Effector memory CD8-positive, alpha-beta T cell (primary cell): ENCODE measurements at regions not wholly inside any gene's neighbourhood (a gene's known extent, or its start where the extent isn't known, plus 50 kb on each side); places are given as distances from the start of the nearest gene placed in this dataset.
"Not testable (repeated sequence)": the region's sequence is repeated elsewhere in the genome, so short reads cannot be mapped to it uniquely, and the experiment has no call there.

Experiments used
- ATAC-seq: fragments of 150-1000 bp; cut with Tn5 transposase; replicated peaks from 2 replicates; pipeline ENCODE4 v1.10.0; 2021; ENCODE audit warnings: mild to moderate bottlenecking, moderate library complexity
- DNase-seq, 3 experiments: peaks; one replicate each; pipeline ENCODE4 v3.0.0; 2021
- H3K27ac Mint-ChIP-seq, 2 donors: one replicate each; pipeline ENCODE4 v1.8.0; 2022; ENCODE audit warnings: mild to moderate bottlenecking in 2 of 2, mixed read lengths in 2 of 2, moderate library complexity in 2 of 2
- H3K27me3 Mint-ChIP-seq, 2 donors: one replicate each; pipeline ENCODE4 v1.8.0; 2022; ENCODE audit warnings: mixed read lengths in 2 of 2
- H3K36me3 Mint-ChIP-seq: one replicate; pipeline ENCODE4 v1.8.0; 2022; ENCODE audit warnings: mild to moderate bottlenecking, moderate library complexity, mixed read lengths; ENCODE audit not compliant: insufficient read depth
- H3K4me1 Mint-ChIP-seq, 2 donors: one replicate each; pipeline ENCODE4 v1.8.0; 2022; ENCODE audit warnings: low read depth in 2 of 2, mixed read lengths in 2 of 2
- H3K4me3 Mint-ChIP-seq, 2 donors: one replicate each; pipeline ENCODE4 v1.8.0; 2022; ENCODE audit warnings: mild to moderate bottlenecking in 2 of 2, mixed read lengths in 2 of 2, moderate library complexity in 2 of 2
- H3K9me3 Mint-ChIP-seq, 2 donors: one replicate each; pipeline ENCODE4 v1.8.0; 2022; ENCODE audit warnings: mixed read lengths in 2 of 2

DNA sequence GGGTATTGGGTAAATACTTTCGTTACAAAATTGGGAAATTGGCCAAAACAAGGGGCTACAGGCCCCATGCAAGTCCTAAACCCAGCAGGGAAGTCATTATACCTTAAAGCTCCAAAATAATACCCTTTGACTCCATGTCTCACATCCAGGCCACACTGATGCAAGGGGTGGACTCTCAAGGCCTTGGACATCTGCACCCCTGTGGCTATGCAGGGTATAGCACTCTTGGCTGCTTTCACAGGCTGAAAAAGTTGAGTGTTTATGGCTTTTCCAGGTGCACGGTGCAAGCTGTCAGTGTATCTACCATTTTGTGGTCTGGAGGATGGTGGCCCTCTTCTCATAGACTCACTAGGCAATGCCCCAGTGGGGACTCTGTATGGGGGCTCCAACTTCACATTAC lies 326.5 kb downstream of the TEX13C start:
- Mint-ChIP-seq H3K4me3 (no peak overlapping the region), H3K27ac (no peak overlapping the region), H3K27me3 (no peaks in the 10 kb centered on the region), H3K9me3 (no peaks in the 10 kb centered on the region), H3K36me3 (no peaks in the 10 kb centered on the region), H3K4me1 (no peaks in the 10 kb centered on the region)
- no peak for ATAC-seq
- no peak for DNase-seq

DNA sequence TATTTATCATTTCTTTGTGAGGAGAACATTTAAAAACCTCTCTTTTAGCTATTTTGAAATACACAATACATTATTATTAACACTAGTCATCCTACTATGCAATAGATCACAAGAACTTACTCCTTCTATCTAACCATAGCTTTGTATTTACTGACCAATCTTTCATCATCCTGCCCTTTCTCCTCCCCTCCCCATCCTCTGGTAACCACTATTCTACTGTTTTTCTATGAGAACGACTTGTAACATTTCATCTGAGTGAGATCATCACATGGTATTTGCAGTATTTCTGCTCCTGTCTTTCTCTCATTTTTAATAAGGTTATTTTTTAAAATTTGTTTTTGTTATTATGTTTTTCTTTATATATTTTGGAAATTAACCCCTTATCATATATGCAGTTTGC lies 331.8 kb downstream of the TEX13C start:
- no peak for DNase-seq
- Mint-ChIP-seq H3K36me3 (no peaks in the 10 kb centered on the region), H3K27ac (no peak overlapping the region), H3K9me3 (no peaks in the 10 kb centered on the region), H3K4me3 (no peak overlapping the region), H3K4me1 (no peaks in the 10 kb centered on the region), H3K27me3 (no peaks in the 10 kb centered on the region)
- no peak for ATAC-seq

DNA sequence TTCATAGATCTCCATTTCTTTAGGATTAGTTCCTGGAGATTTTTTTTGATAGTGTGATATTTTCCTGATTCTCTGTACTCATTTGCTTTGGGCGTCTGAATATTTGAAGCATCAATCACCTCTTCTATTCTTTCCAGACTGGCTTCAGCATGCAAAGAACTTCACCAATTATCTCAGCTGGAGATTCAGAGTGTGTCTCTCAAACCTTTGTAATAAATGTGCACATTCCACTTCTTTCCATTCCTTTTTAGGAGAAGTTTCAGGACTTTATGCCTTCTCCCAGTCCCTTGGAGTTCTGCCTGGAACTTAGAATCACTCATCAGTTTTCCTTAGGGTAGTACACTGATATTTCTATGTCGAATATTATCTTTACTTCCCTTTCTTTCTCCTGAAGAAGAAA lies 334.8 kb downstream of the TEX13C start:
- Mint-ChIP-seq H3K27me3 (no peaks in the 10 kb centered on the region), H3K4me3 (no peak overlapping the region), H3K36me3 (no peaks in the 10 kb centered on the region), H3K27ac (no peak overlapping the region), H3K4me1 (no peaks in the 10 kb centered on the region), H3K9me3 (no peaks in the 10 kb centered on the region)
- ATAC-seq: no peak
- no peak for DNase-seq

DNA sequence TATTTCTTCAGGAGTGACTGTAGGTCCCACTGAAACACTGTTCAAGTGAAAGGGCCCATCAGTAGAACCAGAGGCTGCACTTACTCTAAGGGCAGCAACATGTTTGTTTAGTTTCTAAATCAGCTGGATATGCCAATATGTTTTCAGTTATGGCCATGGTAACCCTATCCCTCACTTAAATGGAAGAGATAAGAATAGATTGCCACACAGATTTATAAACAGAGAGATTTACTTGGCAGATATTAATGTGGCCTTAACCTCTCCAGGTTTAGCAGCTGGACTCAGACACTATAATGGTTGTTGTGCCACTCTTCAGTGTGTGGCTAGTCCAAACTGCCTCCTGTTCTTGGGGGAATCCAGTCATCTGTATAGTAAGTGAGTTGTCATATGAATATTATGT lies 354.1 kb downstream of the TEX13C start:
- peaks cover 0 to 8% of the 10 kb centered on the region in 2 donors for H3K9me3 Mint-ChIP-seq
- no peak overlapping the region for H3K27ac Mint-ChIP-seq
- no peak for ATAC-seq
- DNase-seq: no peak
- H3K4me1 Mint-ChIP-seq: no peaks in the 10 kb centered on the region
- H3K4me3 Mint-ChIP-seq: no peak overlapping the region
- H3K27me3 Mint-ChIP-seq: no peaks in the 10 kb centered on the region
- H3K36me3 Mint-ChIP-seq: no peaks in the 10 kb centered on the region

DNA sequence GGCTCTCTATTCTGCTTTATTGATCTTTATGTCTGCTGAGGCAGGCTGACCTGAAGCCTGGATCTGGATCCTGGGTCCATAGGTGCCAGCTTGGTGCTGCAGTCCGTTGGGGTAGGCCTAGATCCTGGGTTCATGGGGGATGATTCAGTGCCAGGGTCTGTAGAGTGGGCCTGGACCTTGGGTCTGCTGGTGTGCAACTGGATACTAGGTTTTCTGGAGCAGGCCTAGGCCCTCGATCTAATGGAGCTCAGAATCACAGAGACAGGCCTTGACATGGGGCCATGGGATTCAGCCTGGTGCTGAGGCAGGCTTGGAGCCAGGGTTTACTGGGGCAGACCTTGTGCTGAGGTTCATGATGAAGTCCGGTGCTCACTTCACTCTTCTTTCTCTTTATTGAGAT lies 358.6 kb downstream of the TEX13C start:
- DNase-seq (no peak), ATAC-seq (no peak)
- Mint-ChIP-seq H3K9me3 (peaks cover 0 to 8% of the 10 kb centered on the region in 2 donors), H3K36me3 (no peaks in the 10 kb centered on the region), H3K27me3 (no peaks in the 10 kb centered on the region), H3K27ac (no peak overlapping the region), H3K4me1 (no peaks in the 10 kb centered on the region), H3K4me3 (no peak overlapping the region)

DNA sequence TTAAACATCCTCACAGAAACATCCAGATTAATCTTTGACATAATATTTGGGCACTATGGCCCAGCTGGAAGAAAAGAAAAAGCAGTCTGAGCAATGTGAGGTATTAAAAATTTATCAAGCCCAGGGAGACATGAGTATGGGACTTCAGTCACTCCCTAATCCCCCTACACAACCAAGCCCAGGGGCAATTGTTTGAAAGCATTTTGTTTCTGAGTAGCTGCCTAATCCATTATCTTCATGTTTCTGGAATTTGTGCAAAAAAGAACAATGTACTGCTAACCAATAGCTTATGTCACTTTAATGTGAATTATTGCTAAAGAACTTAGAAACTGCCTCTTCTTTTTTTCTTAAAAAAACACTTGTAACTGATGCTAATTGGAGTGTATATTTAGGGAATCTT lies 360.7 kb downstream of the TEX13C start:
- ATAC-seq (no peak), DNase-seq (no peak)
- no peaks in the 10 kb centered on the region for H3K4me1 Mint-ChIP-seq
- H3K4me3 Mint-ChIP-seq: no peak overlapping the region
- peaks cover 0 to 8% of the 10 kb centered on the region in 2 donors for H3K9me3 Mint-ChIP-seq
- H3K27me3 Mint-ChIP-seq: no peaks in the 10 kb centered on the region
- H3K36me3 Mint-ChIP-seq: no peaks in the 10 kb centered on the region
- H3K27ac Mint-ChIP-seq: no peak overlapping the region

DNA sequence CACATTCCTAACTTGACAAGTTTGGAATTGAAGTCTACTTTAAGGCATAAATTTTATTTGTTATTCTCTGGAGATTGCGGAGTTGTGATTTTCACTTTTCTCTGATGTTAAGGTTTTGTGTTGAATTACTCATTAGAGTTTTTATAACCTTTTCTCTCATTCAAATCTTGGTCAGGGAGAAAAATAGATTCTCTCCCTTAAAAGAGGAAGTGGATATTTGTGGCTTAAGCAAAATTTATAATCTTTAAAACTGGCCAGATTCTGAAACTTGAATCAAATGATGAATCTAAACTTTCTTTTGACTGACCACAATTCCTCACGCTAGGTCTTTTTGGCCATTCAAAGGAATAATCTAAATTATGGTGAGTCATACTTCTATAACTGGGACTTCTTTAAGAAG lies 361.4 kb downstream of the TEX13C start:
- DNase-seq: no peak
- Mint-ChIP-seq H3K27ac (no peak overlapping the region), H3K4me1 (no peaks in the 10 kb centered on the region), H3K9me3 (peaks cover 0 to 8% of the 10 kb centered on the region in 2 donors), H3K36me3 (no peaks in the 10 kb centered on the region), H3K4me3 (no peak overlapping the region), H3K27me3 (no peaks in the 10 kb centered on the region)
- no peak for ATAC-seq

DNA sequence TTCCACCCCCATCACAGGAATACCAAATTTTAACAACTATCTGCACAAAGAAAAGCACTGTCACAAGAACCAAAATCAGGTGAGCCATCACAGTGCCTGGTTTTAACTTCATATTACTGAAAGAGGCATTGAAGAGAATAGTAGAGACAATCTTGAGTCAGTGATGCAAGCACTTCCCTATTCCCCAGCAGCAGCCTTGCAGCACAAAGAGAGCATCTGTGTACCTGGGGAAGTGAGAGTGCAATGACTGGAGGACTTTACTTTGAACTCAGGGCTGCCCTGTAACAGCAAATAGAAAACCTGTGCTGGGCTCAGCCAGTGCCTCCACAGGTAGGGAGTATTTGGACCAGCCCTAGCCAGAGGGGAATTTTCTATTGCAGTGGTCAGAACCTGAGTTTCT lies 361.8 kb downstream of the TEX13C start:
- H3K4me3 Mint-ChIP-seq: no peak overlapping the region
- H3K9me3 Mint-ChIP-seq: peaks cover 0 to 7% of the 10 kb centered on the region in 2 donors
- H3K27ac Mint-ChIP-seq: no peak overlapping the region
- H3K4me1 Mint-ChIP-seq: no peaks in the 10 kb centered on the region
- DNase-seq: no peak
- no peak for ATAC-seq
- no peaks in the 10 kb centered on the region for H3K36me3 Mint-ChIP-seq
- H3K27me3 Mint-ChIP-seq: no peaks in the 10 kb centered on the region

DNA sequence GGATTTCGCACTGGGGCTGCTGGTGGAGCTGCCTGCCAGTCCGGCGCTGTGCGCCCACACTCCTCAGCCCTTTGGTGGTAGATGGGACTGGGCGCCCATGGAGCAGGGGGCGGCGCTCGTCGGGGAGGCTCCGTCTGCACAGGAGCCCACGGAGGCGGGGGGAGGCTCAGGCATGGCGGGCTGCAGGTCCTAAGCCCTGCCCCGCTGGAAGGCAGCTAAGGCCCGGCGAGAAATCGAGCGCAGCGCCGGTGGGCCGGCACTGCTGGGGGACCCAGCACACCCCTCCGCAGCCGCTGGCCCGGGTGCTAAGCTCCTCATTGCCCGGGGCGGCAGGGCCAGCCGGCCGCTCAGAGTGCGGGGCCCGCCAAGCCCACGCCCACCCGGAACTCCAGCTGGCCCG lies 370.9 kb downstream of the TEX13C start:
- H3K9me3 Mint-ChIP-seq, H3K27ac Mint-ChIP-seq, ATAC-seq, H3K4me3 Mint-ChIP-seq, H3K4me1 Mint-ChIP-seq, H3K36me3 Mint-ChIP-seq, H3K27me3 Mint-ChIP-seq, DNase-seq: not testable (repeated sequence)

DNA sequence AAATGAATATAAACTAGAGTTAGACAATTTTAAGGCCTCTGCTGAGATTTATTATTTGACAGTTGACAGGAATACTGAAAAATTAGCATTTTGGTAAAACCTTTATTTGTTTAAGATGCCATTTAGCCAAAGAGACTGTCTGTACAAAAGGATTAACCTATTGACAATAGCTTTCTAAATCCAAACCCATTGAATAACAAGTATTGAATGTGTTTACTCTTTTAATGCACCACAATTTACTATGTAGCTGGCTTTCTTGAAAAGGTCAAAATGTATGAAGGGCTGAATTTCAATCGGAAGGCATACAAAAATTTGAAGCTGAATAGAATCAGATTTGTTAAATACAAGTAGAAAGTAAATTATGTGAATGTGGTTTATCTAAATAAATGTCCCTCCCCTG lies 374.5 kb downstream of the TEX13C start:
- Mint-ChIP-seq H3K27ac (no peak overlapping the region), H3K4me3 (no peak overlapping the region), H3K9me3 (no peaks in the 10 kb centered on the region), H3K36me3 (no peaks in the 10 kb centered on the region), H3K27me3 (no peaks in the 10 kb centered on the region), H3K4me1 (no peaks in the 10 kb centered on the region)
- DNase-seq (no peak), ATAC-seq (no peak)

DNA sequence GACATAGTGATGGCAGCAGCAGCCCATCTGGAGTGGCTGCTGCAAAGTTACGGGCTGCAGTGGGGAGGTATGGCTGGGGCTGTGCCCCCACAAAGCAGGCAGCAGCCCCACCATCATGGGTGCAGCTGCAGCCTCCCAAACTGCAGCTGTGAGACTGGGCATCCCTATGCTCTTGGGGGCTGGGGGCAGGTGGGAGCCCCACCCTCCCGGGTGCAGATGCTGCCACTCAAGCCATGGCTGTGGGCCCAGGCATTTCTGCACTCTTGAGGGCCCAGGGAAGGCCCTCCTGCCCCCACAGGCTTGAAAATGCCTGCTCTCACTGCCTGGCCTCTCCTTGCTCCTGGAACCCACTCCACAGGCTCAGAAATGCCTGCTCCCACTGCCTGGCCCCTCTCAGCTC lies 389.4 kb downstream of the TEX13C start:
- no peaks in the 10 kb centered on the region for H3K9me3 Mint-ChIP-seq

DNA sequence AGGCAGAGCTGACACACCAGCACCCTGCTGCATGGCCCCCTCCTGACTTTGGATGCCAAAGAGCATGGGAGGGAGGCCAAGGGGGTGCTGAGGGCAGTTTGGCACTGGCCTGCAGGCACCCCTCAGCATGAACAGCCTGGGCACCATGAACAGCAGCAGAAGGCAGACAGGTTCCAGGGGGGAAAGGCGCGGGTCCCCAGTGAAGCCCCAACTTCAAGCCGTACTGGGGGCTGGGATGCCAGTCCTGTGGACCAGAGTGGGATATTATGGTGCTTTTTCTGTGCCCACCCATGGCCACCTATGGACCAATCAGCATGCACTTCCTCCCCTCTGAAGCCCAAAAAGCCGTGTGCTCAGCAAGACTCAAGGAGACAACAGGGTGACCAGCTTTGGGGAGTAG lies 389.9 kb downstream of the TEX13C start:
- Mint-ChIP-seq H3K27me3 (no peaks in the 10 kb centered on the region), H3K36me3 (peaks cover 3% of the 10 kb centered on the region), H3K9me3 (no peaks in the 10 kb centered on the region), H3K4me3 (no peak overlapping the region), H3K4me1 (no peaks in the 10 kb centered on the region), H3K27ac (no peak overlapping the region)
- DNase-seq (no peak), ATAC-seq (no peak)

More for the DNA sequence above, 389.4 kb downstream of the TEX13C start:
- no peaks in the 10 kb centered on the region for H3K27me3 Mint-ChIP-seq
- DNase-seq (no peak), ATAC-seq (no peak)
- no peak overlapping the region for H3K4me3 Mint-ChIP-seq
- H3K36me3 Mint-ChIP-seq: peaks cover 3% of the 10 kb centered on the region
- no peaks in the 10 kb centered on the region for H3K4me1 Mint-ChIP-seq
- H3K27ac Mint-ChIP-seq: no peak overlapping the region

DNA sequence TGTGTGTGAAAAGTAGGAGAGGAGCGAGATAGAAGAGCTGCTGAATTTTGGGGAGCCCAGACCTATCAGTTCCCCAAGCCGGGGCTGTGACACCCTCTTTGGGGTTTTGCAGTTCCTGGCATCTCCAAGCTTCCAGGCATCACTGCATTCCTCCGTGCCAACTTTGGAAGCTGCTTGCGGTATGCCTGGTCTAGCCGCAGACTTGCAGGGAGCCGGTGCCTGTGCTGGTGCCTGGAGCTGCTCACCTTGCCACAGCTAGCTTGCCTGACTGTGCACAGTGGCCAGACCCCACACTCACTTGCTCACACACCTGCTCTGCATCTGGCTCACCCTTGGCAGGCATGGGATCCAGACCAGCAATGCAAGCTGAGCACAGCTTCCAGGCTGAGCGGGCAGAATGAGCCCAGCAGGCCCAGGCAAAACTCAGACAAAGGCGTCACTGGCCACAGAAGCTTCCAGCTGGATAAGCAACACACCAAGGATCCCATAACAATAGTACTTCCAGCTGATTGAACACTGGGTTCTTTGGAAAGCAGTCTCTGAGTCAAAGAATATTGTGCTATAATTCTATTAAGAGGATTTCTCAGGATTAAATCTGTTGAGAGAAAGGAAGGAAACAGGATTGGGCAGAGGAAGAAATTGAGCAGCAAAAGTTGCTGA lies 390.9 kb downstream of the TEX13C start:
- Mint-ChIP-seq H3K36me3 (peaks cover 3% of the 10 kb centered on the region), H3K4me3 (no peak overlapping the region), H3K27me3 (no peaks in the 10 kb centered on the region), H3K4me1 (no peaks in the 10 kb centered on the region), H3K27ac (no peak overlapping the region), H3K9me3 (no peaks in the 10 kb centered on the region)
- ATAC-seq (no peak), DNase-seq (no peak)

DNA sequence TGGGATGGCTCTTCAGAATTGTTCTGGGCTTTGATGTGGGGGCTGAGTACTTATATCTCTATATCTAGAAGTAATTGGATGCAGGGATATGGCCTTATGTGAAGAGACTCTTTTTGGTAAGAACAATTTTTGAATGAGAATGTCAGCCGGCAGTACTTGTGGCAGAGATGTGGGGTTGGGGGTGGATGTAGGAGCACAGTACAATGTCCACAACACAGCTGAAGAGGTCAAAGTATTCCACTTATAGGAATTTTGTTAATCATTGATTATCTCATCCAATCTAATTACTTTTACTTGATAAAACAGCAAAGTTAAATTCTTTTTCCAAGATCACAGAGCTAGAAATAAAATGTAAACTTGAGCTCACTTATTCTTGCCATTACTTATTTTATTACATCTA lies 391.4 kb downstream of the TEX13C start:
- Mint-ChIP-seq H3K4me1 (no peaks in the 10 kb centered on the region), H3K9me3 (no peaks in the 10 kb centered on the region), H3K4me3 (no peak overlapping the region), H3K36me3 (no peaks in the 10 kb centered on the region), H3K27ac (no peak overlapping the region), H3K27me3 (no peaks in the 10 kb centered on the region)
- no peak for DNase-seq
- ATAC-seq: no peak

DNA sequence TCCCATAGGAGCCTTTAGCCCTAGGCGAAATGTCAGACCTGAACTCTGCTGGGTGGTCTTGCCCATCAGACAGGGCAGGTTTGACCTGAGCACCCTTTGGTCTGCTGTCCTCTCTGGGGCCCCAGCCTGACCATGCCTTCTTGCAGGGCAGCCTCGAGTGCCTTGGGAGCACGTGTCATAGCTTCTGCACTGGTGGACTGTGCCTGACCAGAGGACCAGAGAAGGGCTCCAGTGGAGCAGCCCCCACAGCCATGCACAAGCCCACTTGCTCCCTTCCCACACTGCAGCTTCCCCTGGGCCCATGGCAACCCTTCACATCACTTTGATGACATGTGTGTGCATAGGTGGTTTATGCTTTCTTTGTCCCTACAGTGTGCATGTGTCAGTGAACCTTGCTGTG lies 394.0 kb downstream of the TEX13C start:
- no peaks in the 10 kb centered on the region for H3K4me1 Mint-ChIP-seq
- no peaks in the 10 kb centered on the region for H3K27me3 Mint-ChIP-seq
- no peak overlapping the region for H3K27ac Mint-ChIP-seq
- H3K9me3 Mint-ChIP-seq: no peaks in the 10 kb centered on the region
- H3K36me3 Mint-ChIP-seq: no peaks in the 10 kb centered on the region
- H3K4me3 Mint-ChIP-seq: no peak overlapping the region
- ATAC-seq (no peak), DNase-seq (no peak)
